HEK293 (cell line): ENCODE measurements at regions not wholly inside any gene's neighbourhood (a gene's known extent, or its start where the extent isn't known, plus 50 kb on each side); places are given as distances from the start of the nearest gene placed in this dataset.
A peak's percentile ranks its signal among the peaks of the same experiment; 100 is the strongest.

ENCODE experiments used
- CTCF ChIA-PET: fragments of 350-600 bp; formaldehyde crosslinking; extraction: SDS; loops from one replicate; lab custom pipeline; 2021; ENCODE audit warnings: antibody characterized with exemption; lab: Yijun Ruan, JAX
- POLR2A ChIA-PET: fragments of 300-600 bp; formaldehyde crosslinking; extraction: SDS; loops from one replicate; lab custom pipeline; 2020; ENCODE audit warnings: antibody characterized with exemption, inconsistent platforms; lab: Yijun Ruan, JAX
- H3K27ac ChIP-seq: fragments of 200-500 bp; sonication (Bioruptor generic); 2 replicates; pipeline ENCODE4 v1.5.1; 2014; ENCODE audit warnings: low read depth, low read length, control low read depth, inconsistent platforms; ENCODE audit errors: extremely low read depth
- H3K36me3 ChIP-seq, 2 experiments: fragments of 200-500 bp in 1 of 2; sonication (Bioruptor generic) in 1 of 2; 1 replicate in 1 of 2; 2 replicates in 1 of 2; pipeline ENCODE4 v1.5.1; 2014 to 2017; ENCODE audit warnings: inconsistent platforms in 2 of 2, low read length in 2 of 2; ENCODE audit not compliant: control insufficient read depth in 2 of 2, insufficient read depth in 1 of 2
- H3K4me1 ChIP-seq: fragments of 200-500 bp; sonication (Bioruptor generic); 2 replicates; pipeline ENCODE4 v1.5.1; 2014; ENCODE audit warnings: mild to moderate bottlenecking, low read length, inconsistent platforms; ENCODE audit not compliant: control insufficient read depth, insufficient read depth
- H3K4me3 ChIP-seq: 2 replicates; pipeline ENCODE4 v1.5.1; 2011; ENCODE audit warnings: low read depth, mild to moderate bottlenecking, control low read depth, low read length, moderate library complexity
- H3K9me3 ChIP-seq: fragments of 200-500 bp; sonication (Bioruptor generic); 2 replicates; pipeline ENCODE4 v1.5.1; 2014; ENCODE audit warnings: low read depth, low read length, inconsistent platforms; ENCODE audit not compliant: control insufficient read depth, insufficient read depth
- FEZF1 ChIP-seq: fragments of 450-650 bp; formaldehyde crosslinking; IDR thresholded peaks from 2 replicates; pipeline ENCODE4 v1.5.1; 2016; ENCODE audit warnings: missing biosample characterization, missing genetic modification characterization
- RBAK ChIP-seq: fragments of 450-650 bp; formaldehyde crosslinking; IDR thresholded peaks from 2 replicates; pipeline ENCODE4 v1.5.1; 2016; ENCODE audit warnings: missing biosample characterization, missing genetic modification characterization
- SCRT2 ChIP-seq: fragments of 450-650 bp; formaldehyde crosslinking; IDR thresholded peaks from 2 replicates; pipeline ENCODE4 v1.5.1; 2016; ENCODE audit warnings: missing biosample characterization, missing genetic modification characterization
- SP3 ChIP-seq: fragments of 450-650 bp; formaldehyde crosslinking; IDR thresholded peaks from 2 replicates; pipeline ENCODE4 v1.5.1; 2016; ENCODE audit warnings: missing biosample characterization, missing genetic modification characterization
- TCF7L2 ChIP-seq: IDR thresholded peaks from 2 replicates; pipeline ENCODE4 v1.6.1; 2011; ENCODE audit warnings: low read depth, mild to moderate bottlenecking, inconsistent platforms, low read length, moderate library complexity, borderline replicate concordance
- TRIM28 ChIP-seq: IDR thresholded peaks from 2 replicates; pipeline ENCODE4 v1.6.1; 2011; ENCODE audit warnings: low read length, control low read depth, borderline replicate concordance
- YY2 ChIP-seq: fragments of 450-650 bp; formaldehyde crosslinking; IDR thresholded peaks from 2 replicates; pipeline ENCODE4 v1.5.1; 2016; ENCODE audit warnings: missing biosample characterization, missing genetic modification characterization
- ZBTB11 ChIP-seq: fragments of 450-650 bp; formaldehyde crosslinking; conservative IDR thresholded peaks from 2 replicates; pipeline ENCODE4 v1.5.1; 2016; ENCODE audit warnings: low read depth, missing biosample characterization, missing genetic modification characterization
- ZBTB17 ChIP-seq: fragments of 450-650 bp; formaldehyde crosslinking; IDR thresholded peaks from 2 replicates; pipeline ENCODE4 v1.5.1; 2016; ENCODE audit warnings: missing biosample characterization, missing genetic modification characterization
- ZBTB7A ChIP-seq: fragments of 450-650 bp; formaldehyde crosslinking; IDR thresholded peaks from 2 replicates; pipeline ENCODE4 v1.5.1; 2016; ENCODE audit warnings: low read depth, missing biosample characterization, missing genetic modification characterization
- ZNF112 ChIP-seq: fragments of 450-650 bp; formaldehyde crosslinking; IDR thresholded peaks from 2 replicates; pipeline ENCODE4 v1.5.0; 2017; ENCODE audit warnings: missing biosample characterization, missing genetic modification characterization
- ZNF138 ChIP-seq: fragments of 450-650 bp; formaldehyde crosslinking; IDR thresholded peaks from 2 replicates; pipeline ENCODE4 v1.5.1; 2016; ENCODE audit warnings: missing biosample characterization, missing genetic modification characterization, borderline replicate concordance
- ZNF16 ChIP-seq: fragments of 450-650 bp; formaldehyde crosslinking; IDR thresholded peaks from 2 replicates; pipeline ENCODE4 v1.5.1; 2016; ENCODE audit warnings: low read depth, missing biosample characterization, missing genetic modification characterization
- ZNF175 ChIP-seq: fragments of 450-650 bp; formaldehyde crosslinking; IDR thresholded peaks from 2 replicates; pipeline ENCODE4 v1.5.1; 2016; ENCODE audit warnings: missing biosample characterization, missing genetic modification characterization
- ZNF266 ChIP-seq: fragments of 450-650 bp; formaldehyde crosslinking; IDR thresholded peaks from 2 replicates; pipeline ENCODE4 v1.5.1; 2016; ENCODE audit warnings: missing biosample characterization, missing genetic modification characterization, low read depth
- ZNF324 ChIP-seq: fragments of 450-650 bp; formaldehyde crosslinking; IDR thresholded peaks from 2 replicates; pipeline ENCODE4 v1.5.1; 2016; ENCODE audit warnings: missing biosample characterization, missing genetic modification characterization
- ZNF366 ChIP-seq: fragments of 450-650 bp; formaldehyde crosslinking; conservative IDR thresholded peaks from 2 replicates; pipeline ENCODE4 v1.5.1; 2016; ENCODE audit warnings: missing biosample characterization, missing genetic modification characterization
- ZNF394 ChIP-seq: fragments of 450-650 bp; formaldehyde crosslinking; IDR thresholded peaks from 2 replicates; pipeline ENCODE4 v1.5.1; 2016; ENCODE audit warnings: missing biosample characterization, missing genetic modification characterization, mild to moderate bottlenecking, moderate library complexity, borderline replicate concordance
- ZNF48 ChIP-seq: fragments of 450-650 bp; formaldehyde crosslinking; IDR thresholded peaks from 2 replicates; pipeline ENCODE4 v1.5.1; 2016; ENCODE audit warnings: missing biosample characterization, missing genetic modification characterization
- ZNF544 ChIP-seq: fragments of 450-650 bp; formaldehyde crosslinking; IDR thresholded peaks from 2 replicates; pipeline ENCODE4 v1.5.0; 2017; ENCODE audit warnings: missing biosample characterization, missing genetic modification characterization
- ZNF785 ChIP-seq: fragments of 450-650 bp; formaldehyde crosslinking; IDR thresholded peaks from 2 replicates; pipeline ENCODE4 v1.5.1; 2016; ENCODE audit warnings: missing biosample characterization, missing genetic modification characterization
- ZSCAN16 ChIP-seq: fragments of 450-650 bp; formaldehyde crosslinking; IDR thresholded peaks from 2 replicates; pipeline ENCODE4 v1.5.1; 2016; ENCODE audit warnings: missing biosample characterization, missing genetic modification characterization
- TF ChIP-seq, protein P1 (sequence below): fragments of 450-650 bp; formaldehyde crosslinking; IDR thresholded peaks from 2 replicates; pipeline ENCODE4 v1.5.1; 2016; ENCODE audit warnings: missing biosample characterization, missing genetic modification characterization, borderline replicate concordance

- TF ChIP-seq YY2, result no peak
- TF ChIP-seq TRIM28, result no peak
- no peak for TF ChIP-seq ZNF266 (tag by site-specific recombination)
- no peak for TF ChIP-seq ZNF16
- no peak for TF ChIP-seq ZNF138 (tag by site-specific recombination)
- TF ChIP-seq ZBTB7A, result no peak
Measured at GRCh38 chr18:42268798-42269197, 313.8 kb downstream of the PIK3C3 start (continued).

DNA sequence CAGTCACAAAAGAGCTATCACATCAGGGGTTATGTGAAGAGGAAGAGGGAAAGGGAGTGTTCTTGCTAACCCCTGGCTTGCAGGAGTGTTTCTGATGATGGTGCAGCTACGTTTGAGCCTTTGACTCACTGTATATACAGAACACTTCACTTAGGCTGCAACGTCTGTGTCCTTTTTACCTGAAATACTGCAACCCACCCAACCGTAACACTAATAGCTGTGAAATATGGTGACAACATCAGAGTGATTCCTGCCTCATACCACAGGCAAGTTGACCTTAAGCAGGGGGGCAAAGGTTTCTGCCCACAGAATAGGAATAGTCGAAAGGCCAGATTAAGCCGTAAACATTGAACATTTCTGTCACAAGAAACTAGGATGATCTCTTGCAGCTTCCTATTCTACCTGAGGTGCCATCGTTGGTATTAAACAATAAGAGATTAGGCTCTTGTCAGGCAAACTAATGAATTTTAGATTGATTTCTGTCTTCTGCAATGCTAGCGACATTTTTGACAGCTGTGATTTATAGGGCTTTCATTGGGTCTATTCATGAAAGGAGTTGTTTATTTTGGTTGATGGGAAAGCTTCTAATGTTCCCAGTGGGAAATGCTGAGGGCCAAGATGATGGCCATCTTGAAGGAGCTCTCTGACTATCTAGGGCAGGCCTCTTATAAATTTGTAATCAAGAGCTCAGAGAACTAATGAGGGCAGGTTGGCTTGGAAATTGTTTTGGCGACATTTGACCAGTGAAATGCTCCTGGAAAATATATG is 316.8 kb downstream of the PIK3C3 start:
- Histone ChIP-seq H3K4me1 (peaks cover 8% of the 10 kb centered on the region; the same call in 1 of the 2 replicates), H3K36me3 (no peaks in the 10 kb centered on the region), H3K9me3 (no peaks in the 10 kb centered on the region), H3K4me3 (no peak overlapping the region), H3K27ac (no peak overlapping the region)
- CTCF ChIA-PET, result interaction anchor here (0.6 to 4.5 kb wide), 4 partner anchors 154 to 218 kb away, joined by 3 to 37 read pairs (median 4); no protein-coding TSS in a partner anchor
- TF ChIP-seq TCF7L2, result peak; percentile 69; the same call in 1 of the 2 replicates
- 0 out of 2 replicates have a peak, but pooled peaks have one; percentile 12 for TF ChIP-seq FEZF1 (tag by site-specific recombination)
- no peak for TF ChIP-seq SCRT2
- no peak for TF ChIP-seq ZBTB17 (tag by site-specific recombination)
- no peak for TF ChIP-seq ZNF394
- no peak for TF ChIP-seq ZSCAN16 (tag by site-specific recombination)
- TF ChIP-seq SP3, result no peak
- TF ChIP-seq, protein P1, sequence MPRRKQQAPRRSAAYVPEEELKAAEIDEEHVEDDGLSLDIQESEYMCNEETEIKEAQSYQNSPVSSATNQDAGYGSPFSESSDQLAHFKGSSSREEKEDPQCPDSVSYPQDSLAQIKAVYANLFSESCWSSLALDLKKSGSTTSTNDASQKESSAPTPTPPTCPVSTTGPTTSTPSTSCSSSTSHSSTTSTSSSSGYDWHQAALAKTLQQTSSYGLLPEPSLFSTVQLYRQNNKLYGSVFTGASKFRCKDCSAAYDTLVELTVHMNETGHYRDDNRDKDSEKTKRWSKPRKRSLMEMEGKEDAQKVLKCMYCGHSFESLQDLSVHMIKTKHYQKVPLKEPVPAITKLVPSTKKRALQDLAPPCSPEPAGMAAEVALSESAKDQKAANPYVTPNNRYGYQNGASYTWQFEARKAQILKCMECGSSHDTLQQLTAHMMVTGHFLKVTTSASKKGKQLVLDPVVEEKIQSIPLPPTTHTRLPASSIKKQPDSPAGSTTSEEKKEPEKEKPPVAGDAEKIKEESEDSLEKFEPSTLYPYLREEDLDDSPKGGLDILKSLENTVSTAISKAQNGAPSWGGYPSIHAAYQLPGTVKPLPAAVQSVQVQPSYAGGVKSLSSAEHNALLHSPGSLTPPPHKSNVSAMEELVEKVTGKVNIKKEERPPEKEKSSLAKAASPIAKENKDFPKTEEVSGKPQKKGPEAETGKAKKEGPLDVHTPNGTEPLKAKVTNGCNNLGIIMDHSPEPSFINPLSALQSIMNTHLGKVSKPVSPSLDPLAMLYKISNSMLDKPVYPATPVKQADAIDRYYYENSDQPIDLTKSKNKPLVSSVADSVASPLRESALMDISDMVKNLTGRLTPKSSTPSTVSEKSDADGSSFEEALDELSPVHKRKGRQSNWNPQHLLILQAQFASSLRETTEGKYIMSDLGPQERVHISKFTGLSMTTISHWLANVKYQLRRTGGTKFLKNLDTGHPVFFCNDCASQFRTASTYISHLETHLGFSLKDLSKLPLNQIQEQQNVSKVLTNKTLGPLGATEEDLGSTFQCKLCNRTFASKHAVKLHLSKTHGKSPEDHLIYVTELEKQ (tag by site-specific recombination), result no peak
- TF ChIP-seq ZBTB11 (tag by site-specific recombination), result no peak
- TF ChIP-seq ZNF48, result no peak
- no peak for TF ChIP-seq ZNF366
- TF ChIP-seq ZNF175, result no peak
- TF ChIP-seq ZNF112 (tag by site-specific recombination), result no peak
- TF ChIP-seq ZNF324 (tag by site-specific recombination), result no peak
- TF ChIP-seq ZNF544 (tag by site-specific recombination), result no peak
- no peak for TF ChIP-seq RBAK (tag by site-specific recombination)
- no peak for TF ChIP-seq ZNF785 (tag by site-specific recombination)
- POLR2A ChIA-PET, result no interaction called here
